ENCODE measurements at regions not wholly inside any gene's neighbourhood (a gene's known extent, or its start where the extent isn't known, plus 50 kb on each side); places are given as distances from the start of the nearest gene placed in this dataset.

- intact Hi-C loops (cut with micrococcal nuclease): no loop called here
- no peak for DNase-seq
- TF ChIP-seq, protein P1, sequence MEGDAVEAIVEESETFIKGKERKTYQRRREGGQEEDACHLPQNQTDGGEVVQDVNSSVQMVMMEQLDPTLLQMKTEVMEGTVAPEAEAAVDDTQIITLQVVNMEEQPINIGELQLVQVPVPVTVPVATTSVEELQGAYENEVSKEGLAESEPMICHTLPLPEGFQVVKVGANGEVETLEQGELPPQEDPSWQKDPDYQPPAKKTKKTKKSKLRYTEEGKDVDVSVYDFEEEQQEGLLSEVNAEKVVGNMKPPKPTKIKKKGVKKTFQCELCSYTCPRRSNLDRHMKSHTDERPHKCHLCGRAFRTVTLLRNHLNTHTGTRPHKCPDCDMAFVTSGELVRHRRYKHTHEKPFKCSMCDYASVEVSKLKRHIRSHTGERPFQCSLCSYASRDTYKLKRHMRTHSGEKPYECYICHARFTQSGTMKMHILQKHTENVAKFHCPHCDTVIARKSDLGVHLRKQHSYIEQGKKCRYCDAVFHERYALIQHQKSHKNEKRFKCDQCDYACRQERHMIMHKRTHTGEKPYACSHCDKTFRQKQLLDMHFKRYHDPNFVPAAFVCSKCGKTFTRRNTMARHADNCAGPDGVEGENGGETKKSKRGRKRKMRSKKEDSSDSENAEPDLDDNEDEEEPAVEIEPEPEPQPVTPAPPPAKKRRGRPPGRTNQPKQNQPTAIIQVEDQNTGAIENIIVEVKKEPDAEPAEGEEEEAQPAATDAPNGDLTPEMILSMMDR (IDR thresholded peaks at IDR 0.05): no peak
- H3K27me3 Mint-ChIP-seq: no peaks in the 10 kb centered on the region
- no peaks in the 10 kb centered on the region for H3K9me3 Mint-ChIP-seq
- H3K36me3 Mint-ChIP-seq (ENCODE audit: low read depth): no peaks in the 10 kb centered on the region
- no peak for ATAC-seq (ENCODE audit: low read depth)
- no peak overlapping the region for H3K4me3 Mint-ChIP-seq
- no peak overlapping the region for H3K27ac Mint-ChIP-seq
- CTCF ChIA-PET: no interaction called here
- no peaks in the 10 kb centered on the region for H3K4me1 Mint-ChIP-seq
- POLR2A ChIA-PET: no interaction called here
Measured at GRCh38 chr2:145228506-145228905, 708.6 kb upstream of the ZEB2 start.

GRCh38 chr2:145226901-145227300, 707.0 kb upstream of the ZEB2 start:
- no peaks in the 10 kb centered on the region for H3K9me3 Mint-ChIP-seq
- H3K36me3 Mint-ChIP-seq (ENCODE audit: low read depth): no peaks in the 10 kb centered on the region
- ChIA-PET POLR2A (no interaction called here), CTCF (no interaction called here)
- intact Hi-C loops (cut with micrococcal nuclease): no loop called here
- H3K27me3 Mint-ChIP-seq: no peaks in the 10 kb centered on the region
- H3K27ac Mint-ChIP-seq: no peak overlapping the region
- H3K4me3 Mint-ChIP-seq: no peak overlapping the region
- TF ChIP-seq, protein P1 (IDR thresholded peaks at IDR 0.05): no peak
- peaks cover 6% of the 10 kb centered on the region for H3K4me1 Mint-ChIP-seq
- ATAC-seq (ENCODE audit: low read depth) (no peak), DNase-seq (no peak)

DNA sequence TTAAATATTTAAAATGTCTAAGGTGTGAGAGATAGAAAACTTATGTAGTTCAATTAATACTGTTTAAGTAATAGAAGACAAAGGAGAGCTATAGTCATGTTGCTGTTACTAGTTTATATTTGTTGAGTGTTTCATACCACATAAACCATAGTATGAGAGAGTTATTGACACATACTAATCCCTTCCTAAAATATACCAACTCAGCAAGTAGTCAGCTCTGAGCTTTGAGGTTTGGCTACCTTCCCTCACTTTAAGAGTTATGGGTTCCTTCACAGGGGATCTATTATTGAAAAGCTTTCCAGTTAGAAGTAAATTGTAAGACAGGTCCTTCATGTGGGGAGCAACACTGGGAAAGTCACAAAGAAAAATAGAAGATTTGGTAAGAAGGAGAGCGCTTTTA, 701.6 kb upstream of the ZEB2 start:
- no peak for ATAC-seq (ENCODE audit: low read depth)
- CTCF ChIA-PET: no interaction called here
- DNase-seq: no peak
- H3K27me3 Mint-ChIP-seq: no peaks in the 10 kb centered on the region
- intact Hi-C loops (cut with micrococcal nuclease): no loop called here
- no peaks in the 10 kb centered on the region for H3K9me3 Mint-ChIP-seq
- POLR2A ChIA-PET: no interaction called here
- no peak overlapping the region for H3K4me3 Mint-ChIP-seq
- no peaks in the 10 kb centered on the region for H3K36me3 Mint-ChIP-seq (ENCODE audit: low read depth)
- TF ChIP-seq, protein P1 (IDR thresholded peaks at IDR 0.05): no peak
- H3K27ac Mint-ChIP-seq: no peak overlapping the region
- H3K4me1 Mint-ChIP-seq: peaks cover 25% of the 10 kb centered on the region

GRCh38 chr2:145221032-145221431, 701.1 kb upstream of the ZEB2 start:
- no peaks in the 10 kb centered on the region for H3K9me3 Mint-ChIP-seq
- intact Hi-C loops (cut with micrococcal nuclease): no loop called here
- ChIA-PET CTCF (no interaction called here), POLR2A (no interaction called here)
- no peak overlapping the region for H3K4me3 Mint-ChIP-seq
- DNase-seq (no peak), ATAC-seq (ENCODE audit: low read depth) (no peak)
- TF ChIP-seq, protein P1 (IDR thresholded peaks at IDR 0.05): no peak
- H3K4me1 Mint-ChIP-seq: peaks cover 25% of the 10 kb centered on the region
- H3K27me3 Mint-ChIP-seq: no peaks in the 10 kb centered on the region
- no peaks in the 10 kb centered on the region for H3K36me3 Mint-ChIP-seq (ENCODE audit: low read depth)
- H3K27ac Mint-ChIP-seq: no peak overlapping the region

DNA sequence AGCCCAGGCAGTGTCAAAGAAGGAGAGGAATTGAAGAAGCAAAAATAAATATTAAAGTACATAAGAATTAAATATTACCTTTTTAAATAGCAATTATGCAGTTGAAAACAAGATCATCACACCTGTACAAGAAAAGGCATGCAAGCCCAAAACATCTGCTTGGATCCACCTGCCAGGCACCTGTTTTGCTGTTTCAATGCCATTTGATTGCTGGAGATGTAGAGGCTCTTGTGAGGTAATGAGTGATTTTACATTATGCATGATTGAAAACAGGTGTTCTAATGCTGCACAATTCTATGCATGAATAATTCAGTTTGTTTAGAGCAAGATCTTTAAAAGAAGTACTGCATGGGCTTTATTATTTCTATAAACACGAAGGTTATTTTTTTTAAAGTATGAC, 700.6 kb upstream of the ZEB2 start:
- ATAC-seq (ENCODE audit: low read depth): no peak
- Mint-ChIP-seq H3K9me3 (no peaks in the 10 kb centered on the region), H3K36me3 (ENCODE audit: low read depth) (no peaks in the 10 kb centered on the region), H3K27ac (no peak overlapping the region), H3K4me3 (no peak overlapping the region), H3K4me1 (peaks cover 25% of the 10 kb centered on the region), H3K27me3 (no peaks in the 10 kb centered on the region)
- DNase-seq: no peak
- intact Hi-C loops (cut with micrococcal nuclease): no loop called here
- CTCF ChIA-PET: no interaction called here
- POLR2A ChIA-PET: interaction anchor here (0.7 kb wide), 1 partner anchor 712 kb away, joined by 3 read pairs; no protein-coding TSS in a partner anchor
- TF ChIP-seq, protein P1 (IDR thresholded peaks at IDR 0.05): no peak
